Activated CD8-positive, alpha-beta T cell treated with anti-CD3 and anti-CD28 coated beads for 36 hours (primary cell): ENCODE measurements at regions not wholly inside any gene's neighbourhood (a gene's known extent, or its start where the extent isn't known, plus 50 kb on each side); places are given as distances from the start of the nearest gene placed in this dataset.
A peak's percentile ranks its signal among the peaks of the same experiment; 100 is the strongest.

Experiments
- ATAC-seq: fragments of 200-7000 bp; cut with Tn5 transposase; one replicate; pipeline ENCODE4 v1.10.0; 2021; ENCODE audit warnings: mild to moderate bottlenecking, moderate library complexity
- CTCF ChIA-PET: fragments of 350-600 bp; sonication (Branson Sonifier 250); formaldehyde crosslinking; loops from one replicate; lab custom pipeline; 2021; ENCODE audit warnings: antibody characterized with exemption; lab: Charles Lee
- POLR2A ChIA-PET: fragments of 350-600 bp; sonication (Branson Sonifier 250); formaldehyde crosslinking; loops from one replicate; lab custom pipeline; 2021; ENCODE audit warnings: antibody characterized with exemption; lab: Charles Lee
- DNase-seq: peaks from one replicate; pipeline ENCODE4 v3.0.0-alpha.2; 2020
- H3K27ac Mint-ChIP-seq: one replicate; pipeline ENCODE4 v1.8.0; 2021; ENCODE audit warnings: mild to moderate bottlenecking, mixed read lengths
- H3K27me3 Mint-ChIP-seq: one replicate; pipeline ENCODE4 v1.8.0; 2021; ENCODE audit warnings: mixed read lengths
- H3K36me3 Mint-ChIP-seq: one replicate; pipeline ENCODE4 v1.8.0; 2021; ENCODE audit warnings: low read depth, mixed read lengths
- H3K4me1 Mint-ChIP-seq: one replicate; pipeline ENCODE4 v1.8.0; 2021; ENCODE audit warnings: low read depth, mixed read lengths
- H3K4me3 Mint-ChIP-seq: one replicate; pipeline ENCODE4 v1.8.0; 2021; ENCODE audit warnings: mild to moderate bottlenecking, moderate library complexity, mixed read lengths
- H3K9me3 Mint-ChIP-seq: one replicate; pipeline ENCODE4 v1.8.0; 2021; ENCODE audit warnings: mixed read lengths
- intact Hi-C: fragments of 100-400 bp; cut with micrococcal nuclease; formaldehyde crosslinking; loops from one replicate; pipeline ENCODE4 v1.10.0; 2022
- TF ChIP-seq, protein P1 (sequence below): fragments of 200-600 bp; IDR thresholded peaks from one replicate; pipeline ENCODE4 v1.8.0; 2022; ENCODE audit warnings: antibody characterized with exemption, mild to moderate bottlenecking

DNA sequence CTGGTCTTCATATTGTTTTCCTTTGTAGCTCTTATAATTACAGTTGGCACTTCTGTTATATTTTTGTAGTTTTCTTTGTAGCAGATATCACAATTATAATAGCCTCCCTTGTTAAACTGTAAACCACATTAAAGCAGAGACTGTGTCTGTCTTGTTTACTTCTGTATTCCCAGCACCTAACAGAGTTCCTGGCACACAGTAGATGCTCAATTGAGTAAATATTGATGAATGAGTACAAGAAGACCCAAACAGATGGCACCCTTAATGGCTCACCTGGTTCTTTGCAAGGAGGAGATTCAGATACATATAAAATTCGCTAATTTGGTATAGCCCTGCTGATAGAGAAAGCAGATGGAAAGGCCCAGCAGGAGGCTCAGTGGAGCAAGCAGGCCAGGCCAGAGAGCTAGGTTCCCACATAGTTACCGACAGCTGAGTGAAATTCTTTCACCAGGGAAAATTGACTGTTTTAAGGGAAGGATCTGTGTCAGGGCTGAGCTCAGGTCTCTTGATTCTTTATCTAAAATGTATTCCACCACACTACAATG, 120.1 kb downstream of the NUP35 start:
- H3K27ac Mint-ChIP-seq, result no peak overlapping the region
- no peaks in the 10 kb centered on the region for H3K4me1 Mint-ChIP-seq
- ChIA-PET CTCF (no interaction called here), POLR2A (no interaction called here)
- no peak for DNase-seq
- ATAC-seq, result no peak
- TF ChIP-seq, protein P1, sequence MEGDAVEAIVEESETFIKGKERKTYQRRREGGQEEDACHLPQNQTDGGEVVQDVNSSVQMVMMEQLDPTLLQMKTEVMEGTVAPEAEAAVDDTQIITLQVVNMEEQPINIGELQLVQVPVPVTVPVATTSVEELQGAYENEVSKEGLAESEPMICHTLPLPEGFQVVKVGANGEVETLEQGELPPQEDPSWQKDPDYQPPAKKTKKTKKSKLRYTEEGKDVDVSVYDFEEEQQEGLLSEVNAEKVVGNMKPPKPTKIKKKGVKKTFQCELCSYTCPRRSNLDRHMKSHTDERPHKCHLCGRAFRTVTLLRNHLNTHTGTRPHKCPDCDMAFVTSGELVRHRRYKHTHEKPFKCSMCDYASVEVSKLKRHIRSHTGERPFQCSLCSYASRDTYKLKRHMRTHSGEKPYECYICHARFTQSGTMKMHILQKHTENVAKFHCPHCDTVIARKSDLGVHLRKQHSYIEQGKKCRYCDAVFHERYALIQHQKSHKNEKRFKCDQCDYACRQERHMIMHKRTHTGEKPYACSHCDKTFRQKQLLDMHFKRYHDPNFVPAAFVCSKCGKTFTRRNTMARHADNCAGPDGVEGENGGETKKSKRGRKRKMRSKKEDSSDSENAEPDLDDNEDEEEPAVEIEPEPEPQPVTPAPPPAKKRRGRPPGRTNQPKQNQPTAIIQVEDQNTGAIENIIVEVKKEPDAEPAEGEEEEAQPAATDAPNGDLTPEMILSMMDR, result no peak
- no peak overlapping the region for H3K4me3 Mint-ChIP-seq
- intact Hi-C loops, result no loop called here
- no peaks in the 10 kb centered on the region for H3K27me3 Mint-ChIP-seq
- no peaks in the 10 kb centered on the region for H3K9me3 Mint-ChIP-seq
- H3K36me3 Mint-ChIP-seq, result no peaks in the 10 kb centered on the region

DNA sequence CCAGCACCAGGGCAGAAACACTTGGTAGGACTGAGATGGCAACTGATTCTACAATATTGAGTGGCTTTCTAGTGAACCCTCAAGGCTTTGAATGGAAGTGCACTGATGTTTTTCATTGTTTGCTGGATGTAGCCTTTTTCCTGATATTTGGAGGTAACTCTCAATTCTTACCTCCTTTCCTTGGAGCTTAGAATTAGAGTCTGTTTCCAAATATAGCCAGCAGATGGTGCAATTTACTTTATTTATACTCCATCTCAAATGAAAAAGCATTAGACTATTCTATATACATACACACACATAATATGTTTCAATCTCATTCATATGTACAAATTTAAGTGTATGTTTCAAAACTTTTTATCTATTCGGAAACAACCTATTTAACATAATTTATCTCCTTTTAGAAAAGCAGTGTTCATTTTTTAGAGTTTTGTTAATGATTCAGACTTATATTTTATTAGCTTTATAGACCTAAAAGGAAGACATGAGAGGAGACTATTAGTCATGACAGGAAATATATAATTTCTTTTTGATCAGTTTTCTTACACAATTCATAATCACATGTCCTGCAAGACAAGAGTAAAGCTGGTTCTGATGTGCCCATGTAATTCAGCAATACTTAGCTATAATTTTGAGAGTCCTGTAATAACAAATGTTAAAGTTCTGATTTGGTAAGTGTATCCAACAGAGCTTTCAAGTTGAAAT, 124.8 kb downstream of the NUP35 start:
- Mint-ChIP-seq H3K27me3 (peaks cover 5% of the 10 kb centered on the region), H3K4me3 (no peak overlapping the region), H3K4me1 (no peaks in the 10 kb centered on the region), H3K9me3 (no peaks in the 10 kb centered on the region), H3K36me3 (no peaks in the 10 kb centered on the region), H3K27ac (no peak overlapping the region)
- TF ChIP-seq, protein P1, result peak; percentile 47
- DNase-seq (no peak), ATAC-seq (no peak)
- ChIA-PET POLR2A (no interaction called here), CTCF (interaction anchor here (1.0 to 2.8 kb wide), 6 partner anchors 9 to 761 kb away, joined by 3 to 18 read pairs (median 6); no protein-coding TSS in a partner anchor)
- intact Hi-C loops, result no loop called here

DNA sequence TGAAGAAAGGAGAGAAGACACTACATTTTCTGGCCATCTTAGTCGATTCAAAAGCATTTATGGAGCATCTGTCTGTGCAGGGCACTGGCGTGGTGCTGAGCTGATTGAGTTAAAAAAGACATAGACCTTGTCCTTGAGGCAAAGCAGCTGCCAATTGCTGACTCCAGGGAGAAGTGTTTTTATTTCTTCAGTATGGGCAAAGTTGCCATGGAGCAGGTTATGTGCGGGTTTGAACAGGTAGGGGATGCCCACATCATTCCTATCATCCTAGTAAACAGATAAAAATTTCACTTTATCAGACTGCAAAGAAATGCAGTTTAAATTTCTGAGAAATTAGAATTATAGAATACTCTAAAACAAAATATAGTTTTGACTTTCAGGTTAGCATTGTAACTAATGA, 125.8 kb downstream of the NUP35 start:
- POLR2A ChIA-PET, result no interaction called here

DNA sequence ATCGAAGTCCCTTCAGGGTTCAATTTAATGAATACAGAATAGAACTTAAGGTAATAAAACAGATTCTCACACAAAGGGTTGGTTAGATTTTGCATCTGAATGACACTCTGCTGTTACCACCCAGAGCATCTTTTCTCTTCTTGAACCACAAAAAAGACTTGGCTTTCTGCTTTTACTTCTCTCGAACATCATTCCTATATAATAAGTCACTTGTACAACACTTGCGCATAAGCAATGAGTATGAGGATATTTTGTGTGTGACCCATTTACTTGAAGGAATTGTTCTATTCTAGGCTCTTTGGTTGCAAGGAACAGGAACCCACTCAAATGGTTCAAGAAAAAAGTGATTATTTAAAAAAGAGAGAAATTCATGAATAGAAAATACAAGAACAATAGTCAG, 126.2 kb downstream of the NUP35 start:
- no peak for ATAC-seq
- no peaks in the 10 kb centered on the region for H3K4me1 Mint-ChIP-seq
- no peaks in the 10 kb centered on the region for H3K9me3 Mint-ChIP-seq
- intact Hi-C loops, result no loop called here
- DNase-seq, result no peak
- no peak overlapping the region for H3K27ac Mint-ChIP-seq
- CTCF ChIA-PET, result interaction anchor here (2.8 kb wide), 1 partner anchor 12 kb away, joined by 18 read pairs; no protein-coding TSS in a partner anchor
- peaks cover 5% of the 10 kb centered on the region for H3K27me3 Mint-ChIP-seq
- H3K36me3 Mint-ChIP-seq, result no peaks in the 10 kb centered on the region
- H3K4me3 Mint-ChIP-seq, result no peak overlapping the region
- POLR2A ChIA-PET, result no interaction called here
- TF ChIP-seq, protein P1, result no peak

More for the DNA sequence above, 125.8 kb downstream of the NUP35 start:
- TF ChIP-seq, protein P1, result no peak
- Mint-ChIP-seq H3K4me1 (no peaks in the 10 kb centered on the region), H3K36me3 (no peaks in the 10 kb centered on the region), H3K9me3 (no peaks in the 10 kb centered on the region), H3K27ac (no peak overlapping the region), H3K4me3 (no peak overlapping the region), H3K27me3 (peaks cover 5% of the 10 kb centered on the region)
- ATAC-seq (no peak), DNase-seq (no peak)
- CTCF ChIA-PET, result interaction anchor here (2.4 to 2.8 kb wide), 2 partner anchors 8 to 11 kb away, joined by 13 to 18 read pairs; no protein-coding TSS in a partner anchor
- intact Hi-C loops, result no loop called here

DNA sequence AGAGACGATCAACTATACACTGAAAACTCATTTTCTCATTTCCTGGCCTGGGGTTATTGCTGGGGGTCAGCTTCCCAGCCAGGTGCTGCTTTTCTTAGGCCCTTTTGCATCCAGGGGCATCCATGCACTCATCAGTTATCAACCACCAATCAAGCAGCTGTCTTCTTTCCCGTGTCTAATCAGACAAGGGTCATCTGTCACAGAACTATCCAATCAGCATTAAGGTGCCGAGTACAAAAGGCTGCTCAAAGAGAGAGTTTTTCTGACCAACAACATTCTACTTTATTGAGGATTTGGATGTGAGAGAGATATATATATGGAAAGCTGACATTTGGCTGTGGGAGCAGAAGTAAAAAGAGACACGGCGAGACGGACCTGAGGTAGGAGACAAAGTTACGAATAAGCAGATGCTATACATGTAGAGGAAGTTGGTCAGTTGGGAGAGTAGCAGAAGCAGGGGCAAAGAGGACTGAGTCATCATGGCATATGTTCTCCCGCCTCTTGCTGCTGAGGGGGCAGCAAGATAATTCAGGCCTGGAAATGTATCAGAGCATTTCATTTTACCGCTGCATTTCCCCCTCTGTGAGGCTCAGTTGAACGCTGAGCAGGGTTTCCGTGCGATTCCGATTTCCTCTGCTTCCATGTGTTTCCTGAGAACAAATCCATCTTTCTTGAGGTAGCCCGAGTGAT, 129.3 kb downstream of the NUP35 start:
- no peak overlapping the region for H3K4me3 Mint-ChIP-seq
- ChIA-PET CTCF (no interaction called here), POLR2A (no interaction called here)
- no peak for ATAC-seq
- H3K36me3 Mint-ChIP-seq, result no peaks in the 10 kb centered on the region
- intact Hi-C loops, result no loop called here
- TF ChIP-seq, protein P1, result no peak
- no peaks in the 10 kb centered on the region for H3K4me1 Mint-ChIP-seq
- peaks cover 5% of the 10 kb centered on the region for H3K27me3 Mint-ChIP-seq
- no peak overlapping the region for H3K27ac Mint-ChIP-seq
- no peaks in the 10 kb centered on the region for H3K9me3 Mint-ChIP-seq
- no peak for DNase-seq
